Spleen (tissue), 11 donors: ENCODE measurements at regions not wholly inside any gene's neighbourhood (a gene's known extent, or its start where the extent isn't known, plus 50 kb on each side); places are given as distances from the start of the nearest gene placed in this dataset.

Experiments used
- DNase-seq: peaks from one replicate; pipeline ENCODE4 v3.0.0-alpha.2; 2020
- H3K27ac ChIP-seq, 8 donors: fragments of 200-600 bp; sonication (generic) in 7 of 8; 1 replicate in 4 of 8; 2 replicates in 4 of 8; pipeline versions ENCODE4 v1.5.0 to v1.8.0; 2016 to 2021; ENCODE audit warnings: inconsistent platforms in 4 of 8, mild to moderate bottlenecking in 4 of 8, moderate library complexity in 1 of 8
- H3K27me3 ChIP-seq, 7 donors: fragments of 200-600 bp; sonication (generic) in 6 of 7; replicated peaks in 1 of 7; 1 replicate in 4 of 7; 2 replicates in 3 of 7; pipeline versions ENCODE4 v1.5.0 to v1.8.0; 2016 to 2021; ENCODE audit warnings: inconsistent platforms in 3 of 7, mild to moderate bottlenecking in 1 of 7
- H3K36me3 ChIP-seq, 6 donors: fragments of 200-600 bp; sonication (generic) in 5 of 6; 1 replicate in 4 of 6; 2 replicates in 2 of 6; pipeline versions ENCODE4 v1.5.0 to v1.8.0; 2016 to 2021; ENCODE audit warnings: inconsistent platforms in 2 of 6
- H3K4me1 ChIP-seq, 6 donors: fragments of 200-600 bp; sonication (generic) in 5 of 6; 1 replicate in 3 of 6; 2 replicates in 3 of 6; pipeline versions ENCODE4 v1.5.0 to v1.8.0; 2016 to 2021; ENCODE audit warnings: inconsistent platforms in 3 of 6
- H3K4me3 ChIP-seq, 8 donors: fragments of 200-600 bp; sonication (generic) in 7 of 8; 1 replicate in 4 of 8; 2 replicates in 4 of 8; pipeline versions ENCODE4 v1.5.0 to v1.8.0; 2016 to 2021; ENCODE audit warnings: inconsistent platforms in 4 of 8, mild to moderate bottlenecking in 4 of 8, moderate library complexity in 2 of 8
- H3K9me3 ChIP-seq, 8 donors: fragments of 200-600 bp; sonication (generic) in 7 of 8; 1 replicate in 4 of 8; 2 replicates in 4 of 8; pipeline versions ENCODE4 v1.5.0 to v1.8.0; 2016 to 2021; ENCODE audit warnings: inconsistent platforms in 4 of 8
- CTCF ChIP-seq, 11 experiments: fragments of 200-600 bp in 7 of 11; fragments of 450-650 bp in 4 of 11; sonication (generic) in 4 of 11; IDR thresholded peaks in 8 of 11; conservative IDR thresholded peaks in 3 of 11; 1 replicate in 7 of 11; 2 replicates in 4 of 11; pipeline versions ENCODE4 v1.4.0 to v1.8.0; 2016 to 2021; ENCODE audit warnings: antibody characterized with exemption in 11 of 11, inconsistent platforms in 4 of 11, mild to moderate bottlenecking in 1 of 11
- POLR2A ChIP-seq, 3 donors: fragments of 450-650 bp; IDR thresholded peaks; one replicate each; pipeline ENCODE4 v1.5.1; 2017; ENCODE audit warnings: antibody characterized with exemption in 3 of 3, mild to moderate bottlenecking in 1 of 3
- POLR2AphosphoS5 ChIP-seq, 3 donors: sonication (generic); formaldehyde crosslinking; IDR thresholded peaks; one replicate each; pipeline ENCODE4 v1.5.1; 2017; ENCODE audit warnings: antibody characterized with exemption in 3 of 3
- WGBS, 5 donors: extraction: QIAGEN DNeasy Blood & Tissue Kit in 3 of 5; methylation state at CpG; one replicate each; pipeline versions ENCODE4 v1.1.5 to v1.1.7; 2013 to 2018; 5-methylcytosine and 5-hydroxymethylcytosine counted together
- intact Hi-C: fragments of 100-400 bp; cut with DNase I; formaldehyde crosslinking; loops from one replicate; pipeline ENCODE4 v1.15.0; 2023; ENCODE audit warnings: low total_unique reads
- donor health status: healthy with polysubstance abuse.
- donor health status: DM: no; HTN: no; CAD: no; lungs with moderate emphysema.
- donor health status: DM: no; HTN: no; CAD: no.
- donor health status: Bipolar disorder and iron deficiency.
- donor health status: healthy.
- donor health status: DM: no; HTN: no; CAD: no.
- donor health status: DM: yes; HTN: yes; CAD: no.

GRCh38 chr1:203571661-203572060, 55.0 kb upstream of the ATP2B4 start:
- no peaks in the 10 kb centered on the region for H3K9me3 ChIP-seq
- no peak for DNase-seq
- H3K27me3 ChIP-seq = peaks cover 0 to 12% (median 0%) of the 10 kb centered on the region in 7 donors
- TF ChIP-seq POLR2A (IDR thresholded peaks at IDR 0.05) (no peak), CTCF (IDR thresholded peaks at IDR 0.05 in 8 of 11, conservative IDR thresholded peaks at IDR 0.05 in 3 of 11) (no peak), POLR2AphosphoS5 (IDR thresholded peaks at IDR 0.05) (no peak)
- H3K4me3 ChIP-seq = no peak overlapping the region
- no peaks in the 10 kb centered on the region for H3K4me1 ChIP-seq
- no peak overlapping the region for H3K27ac ChIP-seq
- intact Hi-C loops = no loop called here
- WGBS, 5 donors = 77 to 86% (median 83%) methylated on average over 8 of the region's 8 CpGs
- H3K36me3 ChIP-seq = no peaks in the 10 kb centered on the region

DNA sequence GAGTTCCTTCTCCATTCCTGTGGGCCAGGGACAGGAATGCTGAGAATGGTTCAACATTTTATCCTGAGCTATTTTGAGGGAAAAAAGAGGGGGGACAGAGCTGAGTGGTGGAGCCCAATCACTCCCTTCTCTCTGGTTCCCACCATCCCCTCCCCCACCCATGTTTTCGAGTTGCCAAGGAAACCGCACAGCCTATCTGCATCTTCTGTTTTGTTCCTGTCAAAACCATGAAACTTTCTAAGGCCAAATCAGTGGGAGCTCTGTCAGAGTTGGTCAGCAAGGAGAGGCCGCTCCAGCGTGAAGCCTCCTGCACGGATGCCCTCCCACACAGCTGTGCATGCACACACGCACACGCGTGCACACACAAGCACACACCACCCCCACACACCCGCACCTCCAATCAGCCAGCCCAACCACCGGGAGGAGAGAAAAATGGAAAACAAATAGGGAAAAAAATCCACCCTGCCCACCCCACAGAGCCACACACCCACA, 54.5 kb upstream of the ATP2B4 start:
- DNase-seq = no peak
- TF ChIP-seq POLR2A (IDR thresholded peaks at IDR 0.05) (no peak), CTCF (IDR thresholded peaks at IDR 0.05 in 8 of 11, conservative IDR thresholded peaks at IDR 0.05 in 3 of 11) (no peak), POLR2AphosphoS5 (IDR thresholded peaks at IDR 0.05) (no peak)
- intact Hi-C loops = no loop called here
- 67 to 77% (median 71%) methylated on average over 10 of the region's 10 CpGs for WGBS, 5 donors
- Histone ChIP-seq H3K4me3 (no peak overlapping the region), H3K27ac (no peak overlapping the region), H3K36me3 (no peaks in the 10 kb centered on the region), H3K4me1 (no peaks in the 10 kb centered on the region), H3K27me3 (peaks cover 0 to 12% (median 0%) of the 10 kb centered on the region in 7 donors), H3K9me3 (no peaks in the 10 kb centered on the region)

DNA sequence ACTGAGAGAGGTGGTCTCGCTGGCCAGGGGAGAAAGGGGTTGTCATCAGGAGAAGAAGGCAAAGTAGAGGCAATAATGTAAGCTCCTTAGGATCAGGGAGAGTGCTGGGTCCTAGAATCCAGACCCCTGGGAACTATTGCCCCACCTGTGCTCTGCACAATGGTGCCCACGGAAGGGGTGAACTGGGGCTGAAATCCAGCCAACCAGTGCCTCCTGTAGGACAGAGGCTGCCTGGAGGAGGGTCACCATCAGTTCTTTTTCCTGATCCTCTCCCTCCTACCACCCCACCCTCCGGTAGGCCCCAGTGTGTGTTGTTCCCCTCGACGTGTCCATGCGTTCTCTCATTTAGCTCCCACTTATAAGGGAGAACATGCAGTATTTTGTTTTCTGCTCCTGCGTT, 52.9 kb upstream of the ATP2B4 start:
- DNase-seq = no peak
- Histone ChIP-seq H3K9me3 (no peaks in the 10 kb centered on the region), H3K4me3 (no peak overlapping the region), H3K4me1 (no peaks in the 10 kb centered on the region), H3K36me3 (no peaks in the 10 kb centered on the region), H3K27ac (no peak overlapping the region), H3K27me3 (peaks cover 0 to 10% (median 0%) of the 10 kb centered on the region in 7 donors)
- intact Hi-C loops = no loop called here
- no peak for TF ChIP-seq POLR2A (IDR thresholded peaks at IDR 0.05)
- TF ChIP-seq POLR2AphosphoS5 (IDR thresholded peaks at IDR 0.05) = no peak
- TF ChIP-seq CTCF (IDR thresholded peaks at IDR 0.05 in 8 of 11, conservative IDR thresholded peaks at IDR 0.05 in 3 of 11) = no peak
- WGBS, 5 donors = 86 to 94% (median 92%) methylated on average over 7 of the region's 7 CpGs
